Spleen (tissue), 7 donors: ENCODE measurements at regions not wholly inside any gene's neighbourhood (a gene's known extent, or its start where the extent isn't known, plus 50 kb on each side); places are given as distances from the start of the nearest gene placed in this dataset.

Experiments used
- CTCF ChIP-seq, 11 experiments: fragments of 200-600 bp in 7 of 11; fragments of 450-650 bp in 4 of 11; sonication (generic) in 4 of 11; IDR thresholded peaks in 8 of 11; conservative IDR thresholded peaks in 3 of 11; 1 replicate in 7 of 11; 2 replicates in 4 of 11; pipeline versions ENCODE4 v1.4.0 to v1.8.0; 2016 to 2021; ENCODE audit warnings: antibody characterized with exemption in 11 of 11, inconsistent platforms in 4 of 11, mild to moderate bottlenecking in 1 of 11
- POLR2A ChIP-seq, 3 donors: fragments of 450-650 bp; IDR thresholded peaks; one replicate each; pipeline ENCODE4 v1.5.1; 2017; ENCODE audit warnings: antibody characterized with exemption in 3 of 3, mild to moderate bottlenecking in 1 of 3
- POLR2AphosphoS5 ChIP-seq, 3 donors: sonication (generic); formaldehyde crosslinking; IDR thresholded peaks; one replicate each; pipeline ENCODE4 v1.5.1; 2017; ENCODE audit warnings: antibody characterized with exemption in 3 of 3
- donor health status: DM: no; HTN: no; CAD: no; lungs with moderate emphysema.
- donor health status: DM: no; HTN: no; CAD: no.
- donor health status: DM: no; HTN: no; CAD: no.

DNA sequence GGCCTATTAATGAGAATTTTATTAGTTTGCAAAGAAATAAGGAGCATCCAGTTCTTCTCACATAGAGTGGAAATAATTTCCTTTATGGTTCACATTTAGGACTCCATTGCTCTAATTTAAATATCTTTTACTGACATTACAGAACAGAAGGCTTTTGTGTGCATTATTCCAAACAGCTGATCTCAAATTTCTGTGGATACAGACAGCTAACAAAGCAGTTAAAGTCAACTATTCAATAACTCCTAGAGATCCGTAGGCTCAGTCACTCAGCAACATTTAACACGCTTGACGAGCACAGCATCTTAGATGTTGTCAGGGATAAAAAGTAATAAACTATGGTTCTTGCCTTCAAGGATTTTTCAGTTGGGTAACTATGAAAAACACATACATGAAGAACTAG lies 305.8 kb upstream of the SYNCRIP start:
- TF ChIP-seq CTCF (IDR thresholded peaks at IDR 0.05 in 8 of 11, conservative IDR thresholded peaks at IDR 0.05 in 3 of 11) (no peak), POLR2A (IDR thresholded peaks at IDR 0.05) (no peak), POLR2AphosphoS5 (IDR thresholded peaks at IDR 0.05) (no peak)
